GM11168 (cell line): ENCODE measurements at regions not wholly inside any gene's neighbourhood (a gene's known extent, or its start where the extent isn't known, plus 50 kb on each side); places are given as distances from the start of the nearest gene placed in this dataset.
"Not testable (repeated sequence)": the region's sequence is repeated elsewhere in the genome, so short reads cannot be mapped to it uniquely, and the experiment has no call there.

Experiments
- in situ Hi-C: fragments of 300-500 bp; cut with MboI; formaldehyde crosslinking; loops from one replicate; pipeline ENCODE4 v1.12.0; 2022; ENCODE audit warnings: low sequenced_read_pairs; ENCODE audit not compliant: unreplicated experiment

GRCh38 chr9:7739595-7739994 is 60.0 kb downstream of the DMAC1 start:
- in situ Hi-C loops = no loop called here

GRCh38 chr9:7735311-7735710 is 64.3 kb downstream of the DMAC1 start:
- in situ Hi-C loops = no loop called here

GRCh38 chr9:7730164-7730445 is 69.5 kb downstream of the DMAC1 start:
- in situ Hi-C loops = no loop called here

- in situ Hi-C loops = no loop called here
These were observed 70.0 kb downstream of the DMAC1 start for GRCh38 chr9:7729371-7730163.

- in situ Hi-C loops = no loop called here
These were observed 78.3 kb downstream of the DMAC1 start for GRCh38 chr9:7721291-7721690.

GRCh38 chr9:7713088-7713487 is 86.5 kb downstream of the DMAC1 start:
- in situ Hi-C loops = not testable (repeated sequence)

GRCh38 chr9:7710686-7711085 is 88.9 kb downstream of the DMAC1 start:
- in situ Hi-C loops = no loop called here

GRCh38 chr9:7707934-7708333 is 91.6 kb downstream of the DMAC1 start:
- in situ Hi-C loops = no loop called here

GRCh38 chr9:7704543-7704942 is 95.0 kb downstream of the DMAC1 start:
- in situ Hi-C loops = no loop called here

GRCh38 chr9:7691909-7692308 is 107.7 kb downstream of the DMAC1 start:
- in situ Hi-C loops = no loop called here

GRCh38 chr9:7690014-7690413 is 109.6 kb downstream of the DMAC1 start:
- in situ Hi-C loops = no loop called here

- in situ Hi-C loops = no loop called here
These were observed 111.0 kb downstream of the DMAC1 start for GRCh38 chr9:7688626-7689025.

- in situ Hi-C loops = no loop called here
These were observed 122.9 kb downstream of the DMAC1 start for GRCh38 chr9:7676609-7677156.

- in situ Hi-C loops = no loop called here
These were observed 127.7 kb downstream of the DMAC1 start for GRCh38 chr9:7671847-7672246.

- in situ Hi-C loops = no loop called here
These were observed 131.0 kb downstream of the DMAC1 start for GRCh38 chr9:7668541-7668940.

- in situ Hi-C loops = no loop called here
These were observed 133.7 kb downstream of the DMAC1 start for GRCh38 chr9:7665874-7666273.

GRCh38 chr9:7659766-7660165 is 139.8 kb downstream of the DMAC1 start:
- in situ Hi-C loops = no loop called here

GRCh38 chr9:7656636-7657035 is 142.9 kb downstream of the DMAC1 start:
- in situ Hi-C loops = no loop called here

- in situ Hi-C loops = no loop called here
These were observed 146.3 kb downstream of the DMAC1 start for GRCh38 chr9:7653262-7653661.

GRCh38 chr9:7640231-7640630 is 159.3 kb downstream of the DMAC1 start:
- in situ Hi-C loops = no loop called here

GRCh38 chr9:7639471-7639870 is 160.1 kb downstream of the DMAC1 start:
- in situ Hi-C loops = no loop called here

GRCh38 chr9:7636838-7637467 is 162.6 kb downstream of the DMAC1 start:
- in situ Hi-C loops = no loop called here
